Astrocyte (in vitro differentiated cells and primary cell): ENCODE measurements at regions not wholly inside any gene's neighbourhood (a gene's known extent, or its start where the extent isn't known, plus 50 kb on each side); places are given as distances from the start of the nearest gene placed in this dataset.

ENCODE experiments used
- EZH2 ChIP-seq: IDR thresholded peaks from 2 replicates; pipeline ENCODE4 v1.6.1; 2012; ENCODE audit warnings: mild to moderate bottlenecking, low read length, inconsistent platforms; ENCODE audit not compliant: insufficient read depth
- TF ChIP-seq, protein P1 (sequence below): IDR thresholded peaks from 2 replicates; pipeline ENCODE4 v1.5.1; 2011; ENCODE audit warnings: low read depth, mild to moderate bottlenecking, inconsistent platforms, low read length, moderate library complexity; ENCODE audit not compliant: insufficient read depth

DNA sequence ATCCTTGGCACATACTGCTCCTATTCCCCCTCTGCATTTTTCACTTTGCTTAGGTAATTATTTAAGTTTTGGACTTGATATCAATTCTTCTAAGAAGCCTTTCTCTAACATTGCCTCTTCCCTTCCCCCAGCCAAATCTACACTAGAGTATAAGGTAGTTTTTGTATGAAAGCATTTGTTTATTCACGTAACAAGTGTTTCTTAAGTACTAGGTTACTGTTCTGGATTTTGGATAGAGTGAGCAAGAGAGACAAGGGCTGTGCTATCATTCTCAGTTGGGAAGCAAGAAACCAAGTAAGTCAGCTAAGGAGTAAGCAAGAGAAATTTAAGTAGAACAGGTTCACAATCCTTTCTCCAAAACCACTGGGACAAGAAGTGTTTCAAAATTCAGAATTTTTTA is 55.9 kb upstream of the HHIP start:
- TF ChIP-seq, protein P1, sequence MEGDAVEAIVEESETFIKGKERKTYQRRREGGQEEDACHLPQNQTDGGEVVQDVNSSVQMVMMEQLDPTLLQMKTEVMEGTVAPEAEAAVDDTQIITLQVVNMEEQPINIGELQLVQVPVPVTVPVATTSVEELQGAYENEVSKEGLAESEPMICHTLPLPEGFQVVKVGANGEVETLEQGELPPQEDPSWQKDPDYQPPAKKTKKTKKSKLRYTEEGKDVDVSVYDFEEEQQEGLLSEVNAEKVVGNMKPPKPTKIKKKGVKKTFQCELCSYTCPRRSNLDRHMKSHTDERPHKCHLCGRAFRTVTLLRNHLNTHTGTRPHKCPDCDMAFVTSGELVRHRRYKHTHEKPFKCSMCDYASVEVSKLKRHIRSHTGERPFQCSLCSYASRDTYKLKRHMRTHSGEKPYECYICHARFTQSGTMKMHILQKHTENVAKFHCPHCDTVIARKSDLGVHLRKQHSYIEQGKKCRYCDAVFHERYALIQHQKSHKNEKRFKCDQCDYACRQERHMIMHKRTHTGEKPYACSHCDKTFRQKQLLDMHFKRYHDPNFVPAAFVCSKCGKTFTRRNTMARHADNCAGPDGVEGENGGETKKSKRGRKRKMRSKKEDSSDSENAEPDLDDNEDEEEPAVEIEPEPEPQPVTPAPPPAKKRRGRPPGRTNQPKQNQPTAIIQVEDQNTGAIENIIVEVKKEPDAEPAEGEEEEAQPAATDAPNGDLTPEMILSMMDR: no peak
- no peak for TF ChIP-seq EZH2
